Astrocyte of the spinal cord (primary cell): ENCODE measurements at regions not wholly inside any gene's neighbourhood (a gene's known extent, or its start where the extent isn't known, plus 50 kb on each side); places are given as distances from the start of the nearest gene placed in this dataset.

Source experiments
- DNase-seq: peaks from one replicate; pipeline ENCODE4 v3.0.0; 2011; ENCODE audit warnings: low read depth, low spot score
- H3K4me3 ChIP-seq: 2 replicates; pipeline ENCODE4 v1.5.1; 2011; ENCODE audit warnings: low read depth, mild to moderate bottlenecking, low read length, moderate library complexity
- in situ Hi-C: cut with HindIII; loops from 2 replicates; pipeline ENCODE4 v1.10.0; 2017; ENCODE audit warnings: low sequenced_read_pairs
- TF ChIP-seq, protein P1 (sequence below): IDR thresholded peaks from 2 replicates; pipeline ENCODE4 v1.5.1; 2012; ENCODE audit warnings: low read depth, mild to moderate bottlenecking, low read length, inconsistent platforms

- TF ChIP-seq, protein P1, sequence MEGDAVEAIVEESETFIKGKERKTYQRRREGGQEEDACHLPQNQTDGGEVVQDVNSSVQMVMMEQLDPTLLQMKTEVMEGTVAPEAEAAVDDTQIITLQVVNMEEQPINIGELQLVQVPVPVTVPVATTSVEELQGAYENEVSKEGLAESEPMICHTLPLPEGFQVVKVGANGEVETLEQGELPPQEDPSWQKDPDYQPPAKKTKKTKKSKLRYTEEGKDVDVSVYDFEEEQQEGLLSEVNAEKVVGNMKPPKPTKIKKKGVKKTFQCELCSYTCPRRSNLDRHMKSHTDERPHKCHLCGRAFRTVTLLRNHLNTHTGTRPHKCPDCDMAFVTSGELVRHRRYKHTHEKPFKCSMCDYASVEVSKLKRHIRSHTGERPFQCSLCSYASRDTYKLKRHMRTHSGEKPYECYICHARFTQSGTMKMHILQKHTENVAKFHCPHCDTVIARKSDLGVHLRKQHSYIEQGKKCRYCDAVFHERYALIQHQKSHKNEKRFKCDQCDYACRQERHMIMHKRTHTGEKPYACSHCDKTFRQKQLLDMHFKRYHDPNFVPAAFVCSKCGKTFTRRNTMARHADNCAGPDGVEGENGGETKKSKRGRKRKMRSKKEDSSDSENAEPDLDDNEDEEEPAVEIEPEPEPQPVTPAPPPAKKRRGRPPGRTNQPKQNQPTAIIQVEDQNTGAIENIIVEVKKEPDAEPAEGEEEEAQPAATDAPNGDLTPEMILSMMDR: no peak
- in situ Hi-C loops: no loop called here
- no peak overlapping the region for H3K4me3 ChIP-seq
- no peak for DNase-seq
Observed at GRCh38 chr3:21056293-21056692, 694.7 kb downstream of the ZNF385D start.

DNA sequence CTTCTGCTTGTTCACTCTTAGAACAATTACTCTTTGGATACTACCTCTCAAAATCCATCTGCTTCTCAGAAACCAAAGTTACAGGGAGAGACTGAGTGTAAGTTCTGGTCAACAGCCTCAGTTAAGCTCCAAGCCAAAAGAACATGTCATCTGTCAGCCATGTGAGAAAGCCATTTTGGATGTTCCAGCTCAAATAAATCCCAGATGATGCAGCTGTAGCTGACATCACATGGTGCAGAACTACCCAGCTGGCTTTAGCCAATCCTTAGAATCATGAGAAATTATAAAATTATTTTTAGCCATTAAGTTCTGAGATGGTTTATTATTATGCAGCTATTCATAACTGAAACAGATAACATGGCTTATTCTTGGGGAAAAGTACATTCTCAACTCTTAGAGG lies 696.0 kb downstream of the ZNF385D start:
- DNase-seq: no peak
- TF ChIP-seq, protein P1: no peak
- no peak overlapping the region for H3K4me3 ChIP-seq
- in situ Hi-C loops: no loop called here

DNA sequence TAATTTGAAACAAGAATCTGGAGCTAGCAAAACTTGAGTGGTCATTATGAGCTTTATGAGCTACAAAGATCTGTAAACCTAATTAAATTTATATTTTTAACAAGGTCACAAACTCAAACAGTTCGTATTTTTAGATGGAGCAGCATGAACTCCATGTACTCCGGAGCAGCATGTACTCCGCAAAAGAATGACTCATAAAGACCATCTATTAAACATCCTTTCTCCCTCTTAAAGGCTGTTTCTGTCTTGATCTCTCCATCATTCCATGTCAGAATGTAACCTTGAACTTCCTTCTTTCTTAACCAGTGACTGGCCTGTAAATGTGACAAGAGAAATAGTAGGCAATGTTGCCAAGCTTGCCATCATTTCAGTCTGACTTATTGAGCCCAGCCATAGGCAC lies 696.9 kb downstream of the ZNF385D start:
- no peak overlapping the region for H3K4me3 ChIP-seq
- in situ Hi-C loops: no loop called here
- TF ChIP-seq, protein P1: no peak
- DNase-seq: no peak

DNA sequence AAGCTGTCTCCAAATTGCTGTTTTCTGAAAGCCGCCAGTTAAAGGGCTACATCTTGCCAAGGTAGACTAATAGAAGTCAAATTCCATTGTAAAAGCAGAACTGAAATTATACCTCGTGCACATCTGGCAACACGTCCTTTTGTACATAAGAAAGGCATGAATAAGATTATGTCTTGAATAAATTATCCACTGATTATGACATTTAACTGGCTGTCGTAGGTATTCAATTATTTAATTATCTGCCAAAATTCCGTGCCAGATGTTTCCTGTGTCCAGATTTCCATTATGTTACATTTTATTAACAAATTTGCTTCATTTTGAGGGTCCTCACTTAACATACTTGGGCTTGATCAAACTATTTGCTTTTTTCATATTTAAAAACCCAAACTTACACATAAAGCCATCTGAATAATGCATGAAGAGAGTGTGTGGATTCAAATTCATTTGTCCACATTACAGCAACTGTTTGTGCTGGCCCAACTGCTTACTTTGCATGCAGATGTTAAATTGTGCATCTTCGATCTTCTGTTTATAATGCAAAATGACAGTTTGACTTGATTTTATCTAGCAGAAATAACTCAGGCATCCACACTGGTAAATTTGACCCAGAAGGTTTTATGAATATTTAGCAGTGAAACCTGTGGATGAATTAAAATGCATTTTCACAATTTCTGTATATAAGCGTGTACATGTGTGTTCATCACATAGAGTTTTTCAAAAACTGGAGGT lies 701.5 kb downstream of the ZNF385D start:
- in situ Hi-C loops: no loop called here
- TF ChIP-seq, protein P1: no peak
- H3K4me3 ChIP-seq: no peak overlapping the region
- no peak for DNase-seq

GRCh38 chr3:21043139-21043538 lies 707.9 kb downstream of the ZNF385D start:
- in situ Hi-C loops: no loop called here
- TF ChIP-seq, protein P1: no peak
- no peak overlapping the region for H3K4me3 ChIP-seq

GRCh38 chr3:21042184-21042583 lies 708.8 kb downstream of the ZNF385D start:
- TF ChIP-seq, protein P1: no peak
- no peak for DNase-seq
- in situ Hi-C loops: no loop called here
- H3K4me3 ChIP-seq: no peak overlapping the region

More at GRCh38 chr3:21043139-21043538, 707.9 kb downstream of the ZNF385D start:
- no peak for DNase-seq

DNA sequence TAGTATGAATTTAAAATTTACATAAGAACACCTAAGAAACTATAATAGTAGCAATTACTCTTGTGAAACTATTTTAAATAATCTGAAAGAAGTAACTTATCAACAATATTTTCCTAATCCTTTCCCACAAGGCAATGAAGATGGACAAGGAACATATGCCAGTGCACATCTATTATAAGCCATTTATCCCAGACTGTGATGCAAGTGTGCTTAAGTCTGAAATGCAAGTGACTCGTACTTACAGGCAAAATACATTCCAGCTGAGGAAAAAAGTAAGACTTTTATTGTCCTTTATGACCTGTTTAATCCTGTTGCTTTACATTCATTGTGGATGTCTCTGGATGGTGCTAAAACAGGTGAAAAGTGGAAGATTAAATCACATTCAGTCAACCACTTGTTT lies 709.4 kb downstream of the ZNF385D start:
- no peak for DNase-seq
- in situ Hi-C loops: no loop called here

More for the DNA sequence above, 709.4 kb downstream of the ZNF385D start:
- TF ChIP-seq, protein P1: no peak
- no peak overlapping the region for H3K4me3 ChIP-seq
